Suprapubic skin (tissue), 4 donors: ENCODE measurements at regions not wholly inside any gene's neighbourhood (a gene's known extent, or its start where the extent isn't known, plus 50 kb on each side); places are given as distances from the start of the nearest gene placed in this dataset.

Experiments used
- DNase-seq, 2 donors: peaks; one replicate each; pipeline ENCODE4 v3.0.0-alpha.2; 2019; ENCODE audit warnings: low spot score in 2 of 2
- H3K27ac ChIP-seq: fragments of 200-600 bp; sonication (generic); one replicate; pipeline ENCODE4 v1.5.1; 2019
- H3K27me3 ChIP-seq: fragments of 200-600 bp; sonication (generic); one replicate; pipeline ENCODE4 v1.5.1; 2019
- H3K36me3 ChIP-seq: fragments of 200-600 bp; sonication (generic); one replicate; pipeline ENCODE4 v1.5.1; 2019
- H3K4me1 ChIP-seq: fragments of 200-600 bp; sonication (generic); one replicate; pipeline ENCODE4 v1.5.1; 2019
- H3K4me3 ChIP-seq: fragments of 200-600 bp; sonication (generic); one replicate; pipeline ENCODE4 v1.5.1; 2019; ENCODE audit warnings: mild to moderate bottlenecking
- H3K9me3 ChIP-seq: fragments of 200-600 bp; sonication (generic); one replicate; pipeline ENCODE4 v1.5.1; 2019
- CTCF ChIP-seq, 2 donors: fragments of 200-600 bp in 1 of 2; fragments of 450-650 bp in 1 of 2; sonication (generic) in 1 of 2; IDR thresholded peaks; one replicate each; pipeline ENCODE4 v1.5.1; 2016 to 2019; ENCODE audit warnings: antibody characterized with exemption in 2 of 2, mild to moderate bottlenecking in 1 of 2, moderate library complexity in 1 of 2
- EP300 ChIP-seq: sonication (generic); formaldehyde crosslinking; IDR thresholded peaks from one replicate; pipeline ENCODE4 v1.6.1; 2017; ENCODE audit warnings: antibody characterized with exemption
- POLR2A ChIP-seq, 2 donors: fragments of 450-650 bp; IDR thresholded peaks; one replicate each; pipeline ENCODE4 v1.6.1; 2017; ENCODE audit warnings: antibody characterized with exemption in 2 of 2, mild to moderate bottlenecking in 2 of 2, moderate library complexity in 2 of 2
- POLR2AphosphoS5 ChIP-seq, 3 donors: sonication (generic); formaldehyde crosslinking; IDR thresholded peaks; one replicate each; pipeline ENCODE4 v1.6.1; 2017; ENCODE audit warnings: antibody characterized with exemption in 3 of 3
- WGBS: methylation state at CpG from one replicate; pipeline ENCODE4 v1.1.5; 2018; 5-methylcytosine and 5-hydroxymethylcytosine counted together

- Histone ChIP-seq H3K27ac (peak overlapping the region; percentile 89), H3K9me3 (no peaks in the 10 kb centered on the region), H3K4me1 (peaks cover 19% of the 10 kb centered on the region), H3K4me3 (peak overlapping the region; percentile 56), H3K36me3 (no peaks in the 10 kb centered on the region), H3K27me3 (no peaks in the 10 kb centered on the region)
- under 1% methylated on average over 29 of the region's 50 CpGs for WGBS
- TF ChIP-seq POLR2AphosphoS5 (IDR thresholded peaks at IDR 0.05) (peak; percentile 5 to 85 (median 83)), CTCF (IDR thresholded peaks at IDR 0.05) (no peak), POLR2A (IDR thresholded peaks at IDR 0.05) (peak; percentile 36 to 37)
- DNase-seq = peak; percentile 93 to 95
These were observed 102.5 kb downstream of the ARRDC3 start for GRCh38 chr5:91280362-91281269.

GRCh38 chr5:91277840-91278239 lies 105.3 kb downstream of the ARRDC3 start:
- DNase-seq = no peak

GRCh38 chr5:91277093-91277626 lies 106.0 kb downstream of the ARRDC3 start:
- H3K27me3 ChIP-seq = no peaks in the 10 kb centered on the region
- H3K27ac ChIP-seq = no peak overlapping the region
- H3K36me3 ChIP-seq = no peaks in the 10 kb centered on the region
- no peaks in the 10 kb centered on the region for H3K9me3 ChIP-seq
- TF ChIP-seq POLR2A (IDR thresholded peaks at IDR 0.05) (no peak), POLR2AphosphoS5 (IDR thresholded peaks at IDR 0.05) (no peak), EP300 (no peak), CTCF (IDR thresholded peaks at IDR 0.05) (no peak)
- no peak for DNase-seq
- WGBS = 66% methylated on average over 5 of the region's 5 CpGs
- H3K4me1 ChIP-seq = peaks cover 19% of the 10 kb centered on the region
- H3K4me3 ChIP-seq = no peak overlapping the region

More at GRCh38 chr5:91277840-91278239, 105.3 kb downstream of the ARRDC3 start:
- Histone ChIP-seq H3K4me3 (no peak overlapping the region), H3K36me3 (no peaks in the 10 kb centered on the region), H3K4me1 (peaks cover 19% of the 10 kb centered on the region), H3K27me3 (no peaks in the 10 kb centered on the region), H3K9me3 (no peaks in the 10 kb centered on the region), H3K27ac (no peak overlapping the region)
- TF ChIP-seq POLR2AphosphoS5 (IDR thresholded peaks at IDR 0.05) (no peak), POLR2A (IDR thresholded peaks at IDR 0.05) (no peak), CTCF (IDR thresholded peaks at IDR 0.05) (no peak), EP300 (no peak)
- 84% methylated on average over 3 of the region's 3 CpGs for WGBS

- 77% methylated on average over 2 of the region's 2 CpGs for WGBS
- Histone ChIP-seq H3K27me3 (no peaks in the 10 kb centered on the region), H3K4me1 (no peaks in the 10 kb centered on the region), H3K27ac (no peak overlapping the region), H3K4me3 (no peak overlapping the region), H3K36me3 (no peaks in the 10 kb centered on the region), H3K9me3 (no peaks in the 10 kb centered on the region)
- no peak for DNase-seq
- TF ChIP-seq CTCF (IDR thresholded peaks at IDR 0.05) (no peak), POLR2AphosphoS5 (IDR thresholded peaks at IDR 0.05) (no peak), POLR2A (IDR thresholded peaks at IDR 0.05) (no peak), EP300 (no peak)
These were observed 110.3 kb downstream of the ARRDC3 start for GRCh38 chr5:91272858-91273257.

GRCh38 chr5:91271999-91272398 lies 111.1 kb downstream of the ARRDC3 start:
- no peak overlapping the region for H3K4me3 ChIP-seq
- no peaks in the 10 kb centered on the region for H3K36me3 ChIP-seq
- H3K27me3 ChIP-seq = no peaks in the 10 kb centered on the region
- H3K4me1 ChIP-seq = no peaks in the 10 kb centered on the region
- TF ChIP-seq CTCF (IDR thresholded peaks at IDR 0.05) = no peak
- no peak for TF ChIP-seq POLR2AphosphoS5 (IDR thresholded peaks at IDR 0.05)
- no peak for TF ChIP-seq EP300
- no peak for TF ChIP-seq POLR2A (IDR thresholded peaks at IDR 0.05)
- no peaks in the 10 kb centered on the region for H3K9me3 ChIP-seq
- no peak overlapping the region for H3K27ac ChIP-seq
- DNase-seq = no peak
